ENCODE measurements at regions not wholly inside any gene's neighbourhood (a gene's known extent, or its start where the extent isn't known, plus 50 kb on each side); places are given as distances from the start of the nearest gene placed in this dataset.

GRCh38 chr6:72519871-72520270 lies 102.0 kb upstream of the KCNQ5 start:
- no peak for TF ChIP-seq TCF7 (IDR thresholded peaks at IDR 0.05; ENCODE audit: borderline replicate concordance)
- no peak for TF ChIP-seq POLR2AphosphoS5 (IDR thresholded peaks at IDR 0.05; ENCODE audit: low read length)
- TF ChIP-seq KDM1A (IDR thresholded peaks at IDR 0.05; ENCODE audit: borderline replicate concordance): no peak
- no peak for TF ChIP-seq NFXL1 (IDR thresholded peaks at IDR 0.05; ENCODE audit: borderline replicate concordance)
- no peak for TF ChIP-seq FOXM1 (IDR thresholded peaks at IDR 0.05; ENCODE audit: low read depth, low read length)
- TF ChIP-seq CTCF (IDR thresholded peaks at IDR 0.05 in 2 of 3, conservative IDR thresholded peaks at IDR 0.05 in 1 of 3; ENCODE audit: control insufficient read depth in 2 of 3, extremely low read depth in 1 of 3, insufficient read depth in 1 of 3, low read depth in 3 of 3, low read length in 3 of 3): no peak
- TF ChIP-seq STAT3 (IDR thresholded peaks at IDR 0.05; ENCODE audit: low read depth, low read length): no peak
- no peak for TF ChIP-seq SMARCA5 (IDR thresholded peaks at IDR 0.05)
- no peak for TF ChIP-seq CEBPB (IDR thresholded peaks at IDR 0.05; ENCODE audit: borderline replicate concordance in 1 of 2, low read depth in 2 of 2, low read length in 2 of 2)
- no peak for TF ChIP-seq EZH2 (IDR thresholded peaks at IDR 0.05; ENCODE audit: borderline replicate concordance, control insufficient read depth, low read depth, low read length)
- TF ChIP-seq ATF2 (IDR thresholded peaks at IDR 0.05; ENCODE audit: low read length): no peak
- TF ChIP-seq ETV6 (conservative IDR thresholded peaks at IDR 0.05 in 1 of 2, IDR thresholded peaks at IDR 0.05 in 1 of 2; ENCODE audit: borderline replicate concordance in 1 of 2, low read depth in 1 of 2): no peak
- no peak for TF ChIP-seq PAX8 (IDR thresholded peaks at IDR 0.05)
- no peak for TF ChIP-seq GABPA (IDR thresholded peaks at IDR 0.05; ENCODE audit: low read depth)
